Keratinocyte (primary cell): ENCODE measurements at regions not wholly inside any gene's neighbourhood (a gene's known extent, or its start where the extent isn't known, plus 50 kb on each side); places are given as distances from the start of the nearest gene placed in this dataset.

ENCODE experiments used
- DNase-seq: peaks from one replicate; pipeline ENCODE4 v3.0.0-alpha.2; 2011; ENCODE audit warnings: low read depth, missing footprints, low spot score
- FAIRE-seq: peaks from 2 replicates; lab custom pipeline; 2011; peaks lifted over from hg19 to GRCh38; lab: Jason Lieb, UNC
- H2AFZ ChIP-seq: 2 replicates; pipeline ENCODE4 v1.6.0; 2012; ENCODE audit warnings: low read length, control low read depth, inconsistent platforms; ENCODE audit not compliant: control insufficient read depth
- H3K27ac ChIP-seq: 2 replicates; pipeline ENCODE4 v1.5.1; 2011; ENCODE audit warnings: low read length; ENCODE audit not compliant: control insufficient read depth, insufficient read depth
- H3K27me3 ChIP-seq: 3 replicates; pipeline ENCODE4 v1.6.0; 2011; ENCODE audit warnings: low read length; ENCODE audit not compliant: control insufficient read depth, insufficient read depth; ENCODE audit errors: extremely low read depth
- H3K36me3 ChIP-seq, 2 experiments: 2 replicates in 1 of 2; 3 replicates in 1 of 2; pipeline ENCODE4 v1.5.1; 2011; ENCODE audit warnings: low read length in 2 of 2, mild to moderate bottlenecking in 1 of 2; ENCODE audit not compliant: control insufficient read depth in 2 of 2, insufficient read depth in 2 of 2; ENCODE audit errors: extremely low read depth in 1 of 2
- H3K4me1 ChIP-seq: 3 replicates; pipeline ENCODE4 v1.5.1; 2011; ENCODE audit warnings: low read length; ENCODE audit not compliant: control insufficient read depth, insufficient read depth; ENCODE audit errors: extremely low read depth
- H3K4me2 ChIP-seq: 3 replicates; pipeline ENCODE4 v1.6.0; 2011; ENCODE audit warnings: low read depth, low read length; ENCODE audit not compliant: control insufficient read depth, insufficient read depth; ENCODE audit errors: extremely low read depth
- H3K4me3 ChIP-seq, 3 experiments: fragments of 200-600 bp in 1 of 3; sonication (generic) in 1 of 3; 2 replicates in 2 of 3; 3 replicates in 1 of 3; pipeline ENCODE4 v1.5.1; 2011 to 2016; ENCODE audit warnings: low read length in 3 of 3, mild to moderate bottlenecking in 3 of 3, control low read depth in 2 of 3, inconsistent platforms in 1 of 3, low read depth in 1 of 3, mixed read lengths in 1 of 3, mixed run types in 1 of 3, moderate library complexity in 1 of 3; ENCODE audit not compliant: control insufficient read depth in 2 of 3, insufficient read depth in 2 of 3; ENCODE audit errors: extremely low read depth in 1 of 3
- H3K79me2 ChIP-seq: 2 replicates; pipeline ENCODE4 v1.6.0; 2012; ENCODE audit warnings: low read length; ENCODE audit not compliant: control insufficient read depth, insufficient read depth
- H3K9ac ChIP-seq: 3 replicates; pipeline ENCODE4 v1.6.0; 2011; ENCODE audit warnings: low read length; ENCODE audit not compliant: control insufficient read depth, insufficient read depth; ENCODE audit errors: extremely low read depth
- H3K9me1 ChIP-seq: 3 replicates; pipeline ENCODE4 v1.6.0; 2011; ENCODE audit warnings: low read length; ENCODE audit not compliant: control insufficient read depth, insufficient read depth; ENCODE audit errors: extremely low read depth
- H3K9me3 ChIP-seq: 2 replicates; pipeline ENCODE4 v1.5.1; 2012; ENCODE audit warnings: low read depth, low read length; ENCODE audit not compliant: control insufficient read depth
- H4K20me1 ChIP-seq: 3 replicates; pipeline ENCODE4 v1.6.0; 2011; ENCODE audit warnings: low read length; ENCODE audit not compliant: control insufficient read depth, insufficient read depth; ENCODE audit errors: extremely low read depth
- CTCF ChIP-seq, 3 experiments: IDR thresholded peaks in 1 of 3; conservative IDR thresholded peaks in 1 of 3; optimal IDR thresholded peaks in 1 of 3; 2 replicates in 2 of 3; 3 replicates in 1 of 3; pipeline versions ENCODE3 to v1.5.1; 2011; ENCODE audit warnings: low read length in 3 of 3, mild to moderate bottlenecking in 3 of 3, moderate library complexity in 2 of 3, control low read depth in 1 of 3, inconsistent platforms in 1 of 3; ENCODE audit not compliant: insufficient read depth in 2 of 3; ENCODE audit errors: extremely low read depth in 1 of 3
- EZH2 ChIP-seq: IDR thresholded peaks from one replicate; pipeline ENCODE4 v1.6.1; 2012; ENCODE audit warnings: inconsistent platforms, mild to moderate bottlenecking, low read length, moderate library complexity
- dilution Hi-C: fragments of 300-500 bp; cut with MboI; formaldehyde crosslinking; loops from one replicate; pipeline ENCODE4 v1.7.0; 2020; ENCODE audit warnings: low sequenced_read_pairs; ENCODE audit not compliant: extremely low pct_ligation_motif_present

DNA sequence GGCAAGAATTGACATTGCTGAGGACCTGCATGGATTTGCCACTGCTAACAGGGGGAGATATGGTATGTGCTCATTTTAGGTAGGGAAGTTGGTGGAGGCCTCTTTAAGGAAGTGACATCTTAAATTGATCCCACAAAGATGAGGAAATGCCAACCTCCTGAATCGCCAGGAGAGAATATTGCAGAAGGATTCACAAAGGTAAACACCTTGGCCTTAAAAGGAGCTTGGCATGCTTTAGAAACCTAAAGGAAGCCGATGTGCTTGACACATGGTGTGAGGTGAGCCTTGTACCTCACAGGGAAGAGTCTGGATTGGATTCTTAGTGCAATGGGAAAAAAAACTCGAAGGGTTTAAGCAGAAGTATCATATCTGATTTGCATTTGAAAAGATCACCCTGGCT lies 470.5 kb upstream of the DAB1 start:
- dilution Hi-C loops = no loop called here
- no peak overlapping the region for H3K27ac ChIP-seq
- peak overlapping the region; percentile 17 for H2AFZ ChIP-seq

GRCh38 chr1:57889676-57890320 lies 465.9 kb upstream of the DAB1 start:
- Histone ChIP-seq H3K4me1 (peaks cover 19% of the 10 kb centered on the region), H3K36me3 (no peaks in the 10 kb centered on the region), H3K4me3 (no peak overlapping the region), H2AFZ (peak overlapping the region; percentile 4), H3K4me2 (no peak overlapping the region), H3K79me2 (no peaks in the 10 kb centered on the region), H4K20me1 (no peaks in the 10 kb centered on the region), H3K9me3 (no peaks in the 10 kb centered on the region), H3K27me3 (no peaks in the 10 kb centered on the region), H3K9ac (no peak overlapping the region), H3K9me1 (no peaks in the 10 kb centered on the region), H3K27ac (no peak overlapping the region)
- FAIRE-seq (no peak), DNase-seq (no peak)
- dilution Hi-C loops = no loop called here
- TF ChIP-seq CTCF (optimal IDR thresholded peaks at IDR 0.05 in 1 of 3, IDR thresholded peaks at IDR 0.05 in 1 of 3, conservative IDR thresholded peaks at IDR 0.05 in 1 of 3; ENCODE audit: extremely low read depth in 1 of 3, insufficient read depth in 2 of 3, low read length in 3 of 3) = no peak
- no peak for TF ChIP-seq EZH2

More for the DNA sequence above, 470.5 kb upstream of the DAB1 start:
- H3K36me3 ChIP-seq = no peaks in the 10 kb centered on the region
- no peaks in the 10 kb centered on the region for H3K79me2 ChIP-seq
- DNase-seq (no peak), FAIRE-seq (peak; percentile 81)
- H3K4me2 ChIP-seq = no peak overlapping the region
- TF ChIP-seq CTCF (optimal IDR thresholded peaks at IDR 0.05 in 1 of 3, IDR thresholded peaks at IDR 0.05 in 1 of 3, conservative IDR thresholded peaks at IDR 0.05 in 1 of 3; ENCODE audit: extremely low read depth in 1 of 3, insufficient read depth in 2 of 3, low read length in 3 of 3) (no peak), EZH2 (no peak)
- no peaks in the 10 kb centered on the region for H3K9me1 ChIP-seq
- no peaks in the 10 kb centered on the region for H3K9me3 ChIP-seq
- H3K9ac ChIP-seq = no peak overlapping the region
- peaks cover 28% of the 10 kb centered on the region for H3K4me1 ChIP-seq
- H3K27me3 ChIP-seq = no peaks in the 10 kb centered on the region
- no peaks in the 10 kb centered on the region for H4K20me1 ChIP-seq
- no peak overlapping the region for H3K4me3 ChIP-seq
